ENCODE measurements at regions not wholly inside any gene's neighbourhood (a gene's known extent, or its start where the extent isn't known, plus 50 kb on each side); places are given as distances from the start of the nearest gene placed in this dataset.

- TF ChIP-seq, protein P1, sequence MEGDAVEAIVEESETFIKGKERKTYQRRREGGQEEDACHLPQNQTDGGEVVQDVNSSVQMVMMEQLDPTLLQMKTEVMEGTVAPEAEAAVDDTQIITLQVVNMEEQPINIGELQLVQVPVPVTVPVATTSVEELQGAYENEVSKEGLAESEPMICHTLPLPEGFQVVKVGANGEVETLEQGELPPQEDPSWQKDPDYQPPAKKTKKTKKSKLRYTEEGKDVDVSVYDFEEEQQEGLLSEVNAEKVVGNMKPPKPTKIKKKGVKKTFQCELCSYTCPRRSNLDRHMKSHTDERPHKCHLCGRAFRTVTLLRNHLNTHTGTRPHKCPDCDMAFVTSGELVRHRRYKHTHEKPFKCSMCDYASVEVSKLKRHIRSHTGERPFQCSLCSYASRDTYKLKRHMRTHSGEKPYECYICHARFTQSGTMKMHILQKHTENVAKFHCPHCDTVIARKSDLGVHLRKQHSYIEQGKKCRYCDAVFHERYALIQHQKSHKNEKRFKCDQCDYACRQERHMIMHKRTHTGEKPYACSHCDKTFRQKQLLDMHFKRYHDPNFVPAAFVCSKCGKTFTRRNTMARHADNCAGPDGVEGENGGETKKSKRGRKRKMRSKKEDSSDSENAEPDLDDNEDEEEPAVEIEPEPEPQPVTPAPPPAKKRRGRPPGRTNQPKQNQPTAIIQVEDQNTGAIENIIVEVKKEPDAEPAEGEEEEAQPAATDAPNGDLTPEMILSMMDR (conservative IDR thresholded peaks at IDR 0.05; ENCODE audit: low read length): no peak
- TF ChIP-seq EZH2phosphoT487 (IDR thresholded peaks at IDR 0.05; ENCODE audit: borderline replicate concordance): no peak
Observed at GRCh38 chr16:79947771-79948170, 347.2 kb upstream of the MAF start.
